HL-60 (cell line): ENCODE measurements at regions not wholly inside any gene's neighbourhood (a gene's known extent, or its start where the extent isn't known, plus 50 kb on each side); places are given as distances from the start of the nearest gene placed in this dataset.

Experiments
- DNase-seq, 2 experiments: peaks; one replicate each; pipeline ENCODE4 v3.0.0-alpha.2; 2010 to 2020; ENCODE audit warnings: low read depth in 1 of 2, low spot score in 1 of 2
- H3K27ac ChIP-seq: fragments of 250-450 bp; sonication (Bioruptor Pico); replicated peaks from 2 replicates; pipeline ENCODE4 v1.5.1; 2020; ENCODE audit warnings: mild to moderate bottlenecking, moderate library complexity
- H3K27me3 ChIP-seq: fragments of 250-450 bp; sonication (Bioruptor Pico); 2 replicates; pipeline ENCODE4 v1.5.1; 2021; ENCODE audit warnings: mild to moderate bottlenecking, moderate library complexity; ENCODE audit not compliant: insufficient read depth, poor library complexity, severe bottlenecking
- H3K4me3 ChIP-seq: replicated peaks from 2 replicates; pipeline ENCODE4 v1.5.1; 2011; ENCODE audit warnings: mild to moderate bottlenecking, control low read depth, low read length; ENCODE audit not compliant: insufficient read depth
- CTCF ChIP-seq: IDR thresholded peaks from one replicate; pipeline ENCODE4 v1.5.1; 2011; ENCODE audit warnings: low read length, control low read depth, inconsistent platforms; ENCODE audit not compliant: insufficient read depth
- GABPA ChIP-seq: IDR thresholded peaks from 2 replicates; pipeline ENCODE4 v1.6.1; 2012; ENCODE audit warnings: low read depth
- POLR2AphosphoS5 ChIP-seq: IDR thresholded peaks from 2 replicates; pipeline ENCODE4 v1.6.1; 2012; ENCODE audit warnings: low read depth
- REST ChIP-seq: IDR thresholded peaks from 2 replicates; pipeline ENCODE4 v1.6.1; 2012; ENCODE audit warnings: low read depth; ENCODE audit not compliant: insufficient replicate concordance
- SPI1 ChIP-seq: IDR thresholded peaks from 2 replicates; pipeline ENCODE4 v1.6.1; 2012; ENCODE audit warnings: low read depth, mild to moderate bottlenecking, borderline replicate concordance

GRCh38 chr9:30201024-30201423 lies 2183.4 kb upstream of the ACO1 start:
- no peak overlapping the region for H3K27ac ChIP-seq
- DNase-seq = no peak
- no peak for TF ChIP-seq GABPA
- no peak for TF ChIP-seq SPI1
- TF ChIP-seq CTCF = no peak
- no peak for TF ChIP-seq POLR2AphosphoS5
- no peak for TF ChIP-seq REST

GRCh38 chr9:30235068-30235467 lies 2149.4 kb upstream of the ACO1 start:
- no peak overlapping the region for H3K27ac ChIP-seq
- DNase-seq = no peak
- TF ChIP-seq REST = no peak
- H3K27me3 ChIP-seq = no peaks in the 10 kb centered on the region
- no peak overlapping the region for H3K4me3 ChIP-seq

More at GRCh38 chr9:30201024-30201423, 2183.4 kb upstream of the ACO1 start:
- Histone ChIP-seq H3K27me3 (no peaks in the 10 kb centered on the region), H3K4me3 (no peak overlapping the region)

DNA sequence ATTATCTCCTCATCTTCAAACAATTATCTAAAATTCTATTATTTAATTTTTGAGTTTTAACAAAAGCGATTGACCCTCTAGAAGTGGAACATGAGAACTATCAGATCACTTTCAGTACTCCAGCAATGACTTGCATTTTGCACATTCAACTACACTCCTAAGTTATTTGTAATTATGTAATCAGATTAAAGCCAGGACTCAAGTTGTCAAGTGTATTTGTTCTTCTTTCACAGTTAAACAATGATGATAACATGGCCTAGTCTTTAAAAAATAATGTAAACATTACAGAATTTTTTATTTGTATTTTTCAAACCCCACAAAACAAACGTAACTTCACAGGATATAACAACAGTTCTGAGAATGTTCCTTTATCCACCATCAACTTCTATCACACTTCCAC lies 2148.9 kb upstream of the ACO1 start:
- no peak overlapping the region for H3K27ac ChIP-seq
- TF ChIP-seq REST (no peak), SPI1 (no peak), CTCF (no peak), GABPA (no peak), POLR2AphosphoS5 (no peak)
- H3K27me3 ChIP-seq = no peaks in the 10 kb centered on the region
- no peak for DNase-seq
- H3K4me3 ChIP-seq = no peak overlapping the region

DNA sequence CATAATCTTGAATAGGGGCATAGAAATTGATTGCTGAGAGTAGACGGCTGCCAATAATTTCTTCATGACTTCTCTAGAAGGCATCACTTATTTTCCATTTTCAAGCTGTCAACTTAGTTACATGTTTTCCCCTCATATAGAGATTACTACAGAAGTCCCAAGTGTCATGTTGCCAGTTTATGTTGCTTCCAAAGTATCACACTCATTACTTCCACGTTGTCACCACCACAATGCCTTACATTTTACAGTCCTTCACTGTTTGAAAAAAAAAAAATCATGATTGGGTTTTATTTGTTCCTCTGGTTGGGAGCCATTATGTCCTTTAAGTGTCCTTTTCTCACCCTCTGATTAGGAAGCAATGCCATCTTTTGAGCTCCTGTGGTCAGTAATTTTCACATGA lies 2144.6 kb upstream of the ACO1 start:
- no peak for DNase-seq
- TF ChIP-seq CTCF (no peak), POLR2AphosphoS5 (no peak), GABPA (no peak), REST (no peak), SPI1 (no peak)
- no peak overlapping the region for H3K4me3 ChIP-seq
- H3K27ac ChIP-seq = no peak overlapping the region
- H3K27me3 ChIP-seq = no peaks in the 10 kb centered on the region
